ENCODE measurements at regions not wholly inside any gene's neighbourhood (a gene's known extent, or its start where the extent isn't known, plus 50 kb on each side); places are given as distances from the start of the nearest gene placed in this dataset.

GRCh38 chr2:144690771-144691170 is 170.9 kb upstream of the ZEB2 start:
- no peak for DNase-seq (ENCODE audit: low spot score)

- DNase-seq (ENCODE audit: low spot score) = no peak
Observed at GRCh38 chr2:144686518-144687215, 166.7 kb upstream of the ZEB2 start.

GRCh38 chr2:144683966-144684365 is 164.0 kb upstream of the ZEB2 start:
- DNase-seq (ENCODE audit: low spot score) = no peak

GRCh38 chr2:144683107-144683753 is 163.3 kb upstream of the ZEB2 start:
- DNase-seq (ENCODE audit: low spot score) = no peak

GRCh38 chr2:144682248-144682647 is 162.3 kb upstream of the ZEB2 start:
- no peak for DNase-seq (ENCODE audit: low spot score)

GRCh38 chr2:144681389-144681788 is 161.5 kb upstream of the ZEB2 start:
- no peak for DNase-seq (ENCODE audit: low spot score)

GRCh38 chr2:144679942-144680341 is 160.0 kb upstream of the ZEB2 start:
- DNase-seq (ENCODE audit: low spot score) = no peak

GRCh38 chr2:144678736-144679135 is 158.8 kb upstream of the ZEB2 start:
- no peak for DNase-seq (ENCODE audit: low spot score)

- DNase-seq (ENCODE audit: low spot score) = no peak
Observed at GRCh38 chr2:144675731-144676130, 155.8 kb upstream of the ZEB2 start.

- DNase-seq (ENCODE audit: low spot score) = no peak
Observed at GRCh38 chr2:144675331-144675730, 155.4 kb upstream of the ZEB2 start.

- no peak for DNase-seq (ENCODE audit: low spot score)
Observed at GRCh38 chr2:144674071-144674470, 154.2 kb upstream of the ZEB2 start.

- DNase-seq (ENCODE audit: low spot score) = no peak
Observed at GRCh38 chr2:144673456-144673855, 153.5 kb upstream of the ZEB2 start.

GRCh38 chr2:144671695-144672455 is 152.0 kb upstream of the ZEB2 start:
- no peak for DNase-seq (ENCODE audit: low spot score)

GRCh38 chr2:144670738-144671137 is 150.8 kb upstream of the ZEB2 start:
- no peak for DNase-seq (ENCODE audit: low spot score)

- no peak for DNase-seq (ENCODE audit: low spot score)
Observed at GRCh38 chr2:144670080-144670479, 150.2 kb upstream of the ZEB2 start.

GRCh38 chr2:144669196-144669987 is 149.5 kb upstream of the ZEB2 start:
- DNase-seq (ENCODE audit: low spot score) = no peak

GRCh38 chr2:144668493-144669110 is 148.7 kb upstream of the ZEB2 start:
- no peak for DNase-seq (ENCODE audit: low spot score)

GRCh38 chr2:144666032-144666431 is 146.1 kb upstream of the ZEB2 start:
- DNase-seq (ENCODE audit: low spot score) = no peak

GRCh38 chr2:144663207-144663606 is 143.3 kb upstream of the ZEB2 start:
- no peak for DNase-seq (ENCODE audit: low spot score)

GRCh38 chr2:144660518-144661316 is 140.8 kb upstream of the ZEB2 start:
- DNase-seq (ENCODE audit: low spot score) = no peak

- no peak for DNase-seq (ENCODE audit: low spot score)
Observed at GRCh38 chr2:144659731-144660275, 139.9 kb upstream of the ZEB2 start.

Measured in kidney capillary endothelial cell (primary cell).